Breast epithelium (tissue), 4 donors: ENCODE measurements at regions not wholly inside any gene's neighbourhood (a gene's known extent, or its start where the extent isn't known, plus 50 kb on each side); places are given as distances from the start of the nearest gene placed in this dataset.

ENCODE experiments used
- DNase-seq, 2 donors: peaks; one replicate each; pipeline ENCODE4 v3.0.0-alpha.2; 2019; ENCODE audit warnings: low spot score in 2 of 2
- H3K27ac ChIP-seq, 2 donors: fragments of 200-600 bp; sonication (generic) in 1 of 2; one replicate each; pipeline ENCODE4 v1.5.1; 2016 to 2019; ENCODE audit warnings: mild to moderate bottlenecking in 1 of 2
- H3K27me3 ChIP-seq, 2 donors: fragments of 200-600 bp; sonication (generic) in 1 of 2; one replicate each; pipeline versions ENCODE4 v1.5.1 to v1.6.0; 2017 to 2019; ENCODE audit warnings: control low read depth in 1 of 2, mild to moderate bottlenecking in 1 of 2
- H3K36me3 ChIP-seq: fragments of 200-600 bp; one replicate; pipeline ENCODE4 v1.5.1; 2019
- H3K4me1 ChIP-seq, 2 donors: fragments of 200-600 bp; sonication (generic); one replicate each; pipeline ENCODE4 v1.5.1; 2016 to 2019; ENCODE audit warnings: control low read depth in 1 of 2
- H3K4me3 ChIP-seq, 3 donors: fragments of 200-600 bp; sonication (generic); 1 replicate in 2 of 3; 2 replicates in 1 of 3; pipeline ENCODE4 v1.5.1; 2016 to 2019; ENCODE audit warnings: mild to moderate bottlenecking in 3 of 3, moderate library complexity in 2 of 3
- H3K9me3 ChIP-seq, 2 donors: fragments of 200-600 bp; sonication (generic) in 1 of 2; one replicate each; pipeline ENCODE4 v1.5.1; 2016 to 2019; ENCODE audit warnings: control low read depth in 1 of 2
- POLR2A ChIP-seq: fragments of 450-650 bp; IDR thresholded peaks from one replicate; pipeline ENCODE4 v1.6.1; 2016; ENCODE audit warnings: antibody characterized with exemption, mild to moderate bottlenecking, moderate library complexity
- POLR2AphosphoS5 ChIP-seq, 3 donors: sonication (generic); formaldehyde crosslinking; IDR thresholded peaks; one replicate each; pipeline ENCODE4 v1.6.1; 2017; ENCODE audit warnings: antibody characterized with exemption in 3 of 3
- intact Hi-C: fragments of 100-400 bp; cut with DNase I; formaldehyde crosslinking; loops from one replicate; pipeline ENCODE4 v1.15.1; 2023; ENCODE audit warnings: low total_unique reads
- TF ChIP-seq, protein P1 (sequence below), 3 donors: fragments of 450-650 bp; IDR thresholded peaks; one replicate each; pipeline ENCODE4 v1.5.1; 2016 to 2017; ENCODE audit warnings: antibody characterized with exemption in 3 of 3, mild to moderate bottlenecking in 3 of 3, moderate library complexity in 3 of 3

DNA sequence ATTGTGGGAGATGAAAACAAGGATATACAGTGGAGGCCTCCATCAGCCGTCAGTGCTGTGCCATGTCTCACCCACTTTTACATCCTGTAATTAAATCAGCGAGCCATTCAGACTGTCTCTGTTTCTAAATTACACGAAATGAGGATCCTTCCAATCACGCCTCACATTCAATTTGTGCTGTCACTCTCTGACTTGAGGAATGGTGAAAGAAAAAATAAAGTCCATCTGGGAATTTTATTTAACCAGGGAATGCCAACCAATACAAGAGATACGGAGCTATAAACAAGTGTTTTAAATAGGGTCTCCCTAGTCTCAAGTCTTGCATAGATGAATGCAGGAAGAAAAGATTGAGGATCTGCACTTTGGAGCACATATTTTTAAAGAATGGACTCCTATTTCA lies 72.8 kb downstream of the CMPK2 start:
- DNase-seq, result no peak
- intact Hi-C loops, result no loop called here

DNA sequence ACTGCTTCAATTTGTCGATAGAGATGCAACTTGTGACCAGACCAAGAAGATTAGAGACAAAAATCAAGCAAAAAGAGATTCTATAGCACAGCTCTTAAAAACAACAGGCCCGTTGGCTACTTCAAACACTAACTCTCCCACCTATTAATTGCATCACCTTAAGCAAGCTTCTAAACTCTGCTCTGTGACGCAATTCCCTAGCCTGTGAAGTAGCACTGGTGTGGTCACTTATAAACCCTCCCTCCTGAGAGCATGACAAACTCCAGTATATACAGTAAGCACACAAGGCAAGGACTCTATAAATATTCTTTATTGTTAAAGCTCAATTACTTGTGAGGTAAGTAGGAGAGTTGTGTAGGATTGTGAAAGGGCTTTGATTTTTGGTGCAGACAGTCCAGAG lies 72.3 kb downstream of the CMPK2 start:
- no peaks in the 10 kb centered on the region for H3K4me1 ChIP-seq
- TF ChIP-seq POLR2A (no peak), POLR2AphosphoS5 (IDR thresholded peaks at IDR 0.05) (no peak)
- TF ChIP-seq, protein P1, sequence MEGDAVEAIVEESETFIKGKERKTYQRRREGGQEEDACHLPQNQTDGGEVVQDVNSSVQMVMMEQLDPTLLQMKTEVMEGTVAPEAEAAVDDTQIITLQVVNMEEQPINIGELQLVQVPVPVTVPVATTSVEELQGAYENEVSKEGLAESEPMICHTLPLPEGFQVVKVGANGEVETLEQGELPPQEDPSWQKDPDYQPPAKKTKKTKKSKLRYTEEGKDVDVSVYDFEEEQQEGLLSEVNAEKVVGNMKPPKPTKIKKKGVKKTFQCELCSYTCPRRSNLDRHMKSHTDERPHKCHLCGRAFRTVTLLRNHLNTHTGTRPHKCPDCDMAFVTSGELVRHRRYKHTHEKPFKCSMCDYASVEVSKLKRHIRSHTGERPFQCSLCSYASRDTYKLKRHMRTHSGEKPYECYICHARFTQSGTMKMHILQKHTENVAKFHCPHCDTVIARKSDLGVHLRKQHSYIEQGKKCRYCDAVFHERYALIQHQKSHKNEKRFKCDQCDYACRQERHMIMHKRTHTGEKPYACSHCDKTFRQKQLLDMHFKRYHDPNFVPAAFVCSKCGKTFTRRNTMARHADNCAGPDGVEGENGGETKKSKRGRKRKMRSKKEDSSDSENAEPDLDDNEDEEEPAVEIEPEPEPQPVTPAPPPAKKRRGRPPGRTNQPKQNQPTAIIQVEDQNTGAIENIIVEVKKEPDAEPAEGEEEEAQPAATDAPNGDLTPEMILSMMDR (IDR thresholded peaks at IDR 0.05), result no peak
- no peaks in the 10 kb centered on the region for H3K36me3 ChIP-seq
- H3K27me3 ChIP-seq, result peaks cover 0 to 4% of the 10 kb centered on the region in 2 donors
- DNase-seq, result no peak
- H3K27ac ChIP-seq, result no peak overlapping the region
- no peaks in the 10 kb centered on the region for H3K9me3 ChIP-seq
- intact Hi-C loops, result no loop called here
- no peak overlapping the region for H3K4me3 ChIP-seq

More for the DNA sequence above, 72.8 kb downstream of the CMPK2 start:
- no peaks in the 10 kb centered on the region for H3K9me3 ChIP-seq
- H3K4me1 ChIP-seq, result no peaks in the 10 kb centered on the region
- H3K36me3 ChIP-seq, result no peaks in the 10 kb centered on the region
- no peak for TF ChIP-seq POLR2AphosphoS5 (IDR thresholded peaks at IDR 0.05)
- TF ChIP-seq, protein P1 (IDR thresholded peaks at IDR 0.05), result no peak
- TF ChIP-seq POLR2A, result no peak
- H3K4me3 ChIP-seq, result no peak overlapping the region
- no peak overlapping the region for H3K27ac ChIP-seq
- peaks cover 0 to 4% of the 10 kb centered on the region in 2 donors for H3K27me3 ChIP-seq

DNA sequence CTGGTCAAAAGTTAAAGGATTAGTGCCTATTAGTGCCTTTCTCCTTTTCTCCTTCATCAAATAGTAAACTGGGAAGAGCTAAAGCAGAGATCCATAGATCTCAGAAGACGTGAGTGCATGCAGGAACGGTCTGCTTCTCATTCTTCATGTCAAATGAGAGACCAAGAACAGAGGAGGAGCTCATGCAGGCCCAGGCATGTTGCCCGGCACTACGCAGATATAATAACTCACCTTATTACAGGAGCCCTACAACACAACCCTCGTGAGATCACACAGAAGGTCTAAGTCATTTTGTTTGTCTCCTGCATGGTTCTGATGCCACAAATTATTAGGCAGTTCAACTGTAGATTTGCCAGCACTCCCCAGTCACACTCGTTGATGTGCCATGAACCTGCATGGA lies 71.8 kb downstream of the CMPK2 start:
- DNase-seq, result no peak
- Histone ChIP-seq H3K27ac (no peak overlapping the region), H3K36me3 (no peaks in the 10 kb centered on the region), H3K4me3 (no peak overlapping the region), H3K4me1 (no peaks in the 10 kb centered on the region), H3K27me3 (peaks cover 0 to 4% of the 10 kb centered on the region in 2 donors), H3K9me3 (no peaks in the 10 kb centered on the region)
- TF ChIP-seq, protein P1 (IDR thresholded peaks at IDR 0.05), result no peak
- TF ChIP-seq POLR2AphosphoS5 (IDR thresholded peaks at IDR 0.05) (no peak), POLR2A (no peak)
- intact Hi-C loops, result no loop called here

DNA sequence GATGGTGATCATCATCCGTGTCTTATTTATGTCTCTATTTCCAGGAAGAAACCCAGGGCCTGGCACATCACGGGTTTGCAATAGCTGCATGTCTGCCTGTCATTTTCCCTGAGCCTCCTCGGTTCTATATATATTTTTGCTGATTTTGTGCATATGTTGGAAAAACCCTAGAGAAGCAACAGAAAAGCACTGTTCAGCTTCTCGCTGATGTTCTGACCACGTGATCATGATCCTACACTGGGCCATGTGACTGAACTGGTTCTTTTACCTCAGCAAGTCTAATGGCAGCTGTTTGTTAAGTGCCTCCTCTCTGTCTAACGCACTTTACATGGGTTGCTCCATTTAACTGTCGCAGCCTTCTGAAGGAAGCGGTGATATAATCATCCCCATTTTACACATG lies 71.3 kb downstream of the CMPK2 start:
- DNase-seq, result no peak
- Histone ChIP-seq H3K4me3 (no peak overlapping the region), H3K27ac (no peak overlapping the region), H3K27me3 (peaks cover 0 to 4% of the 10 kb centered on the region in 2 donors), H3K36me3 (no peaks in the 10 kb centered on the region), H3K4me1 (no peaks in the 10 kb centered on the region), H3K9me3 (no peaks in the 10 kb centered on the region)
- intact Hi-C loops, result no loop called here
- TF ChIP-seq, protein P1 (IDR thresholded peaks at IDR 0.05), result no peak
- TF ChIP-seq POLR2A (no peak), POLR2AphosphoS5 (IDR thresholded peaks at IDR 0.05) (no peak)
